Omental fat pad (tissue), 3 donors: ENCODE measurements at regions not wholly inside any gene's neighbourhood (a gene's known extent, or its start where the extent isn't known, plus 50 kb on each side); places are given as distances from the start of the nearest gene placed in this dataset.

Source experiments
- ATAC-seq: fragments of 150-250 bp; one replicate; pipeline ENCODE4 v1.9.1; 2016; ENCODE audit warnings: mild to moderate bottlenecking, moderate library complexity; ENCODE audit not compliant: low FRiP score
- DNase-seq: peaks from one replicate; pipeline ENCODE4 v3.0.0-alpha.2; 2019; ENCODE audit warnings: low spot score
- TF ChIP-seq, protein P1 (sequence below), 3 donors: fragments of 450-650 bp; IDR thresholded peaks; one replicate each; pipeline ENCODE4 v1.5.1; 2016 to 2017; ENCODE audit warnings: antibody characterized with exemption in 3 of 3, mild to moderate bottlenecking in 3 of 3, moderate library complexity in 2 of 3

- ATAC-seq (no peak), DNase-seq (no peak)
- TF ChIP-seq, protein P1, sequence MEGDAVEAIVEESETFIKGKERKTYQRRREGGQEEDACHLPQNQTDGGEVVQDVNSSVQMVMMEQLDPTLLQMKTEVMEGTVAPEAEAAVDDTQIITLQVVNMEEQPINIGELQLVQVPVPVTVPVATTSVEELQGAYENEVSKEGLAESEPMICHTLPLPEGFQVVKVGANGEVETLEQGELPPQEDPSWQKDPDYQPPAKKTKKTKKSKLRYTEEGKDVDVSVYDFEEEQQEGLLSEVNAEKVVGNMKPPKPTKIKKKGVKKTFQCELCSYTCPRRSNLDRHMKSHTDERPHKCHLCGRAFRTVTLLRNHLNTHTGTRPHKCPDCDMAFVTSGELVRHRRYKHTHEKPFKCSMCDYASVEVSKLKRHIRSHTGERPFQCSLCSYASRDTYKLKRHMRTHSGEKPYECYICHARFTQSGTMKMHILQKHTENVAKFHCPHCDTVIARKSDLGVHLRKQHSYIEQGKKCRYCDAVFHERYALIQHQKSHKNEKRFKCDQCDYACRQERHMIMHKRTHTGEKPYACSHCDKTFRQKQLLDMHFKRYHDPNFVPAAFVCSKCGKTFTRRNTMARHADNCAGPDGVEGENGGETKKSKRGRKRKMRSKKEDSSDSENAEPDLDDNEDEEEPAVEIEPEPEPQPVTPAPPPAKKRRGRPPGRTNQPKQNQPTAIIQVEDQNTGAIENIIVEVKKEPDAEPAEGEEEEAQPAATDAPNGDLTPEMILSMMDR (IDR thresholded peaks at IDR 0.05): no peak
Observed at GRCh38 chr1:228824366-228824765, 89.1 kb downstream of the RHOU start.

GRCh38 chr1:228825041-228825440 lies 89.8 kb downstream of the RHOU start:
- ATAC-seq (no peak), DNase-seq (no peak)
- TF ChIP-seq, protein P1 (IDR thresholded peaks at IDR 0.05): no peak

DNA sequence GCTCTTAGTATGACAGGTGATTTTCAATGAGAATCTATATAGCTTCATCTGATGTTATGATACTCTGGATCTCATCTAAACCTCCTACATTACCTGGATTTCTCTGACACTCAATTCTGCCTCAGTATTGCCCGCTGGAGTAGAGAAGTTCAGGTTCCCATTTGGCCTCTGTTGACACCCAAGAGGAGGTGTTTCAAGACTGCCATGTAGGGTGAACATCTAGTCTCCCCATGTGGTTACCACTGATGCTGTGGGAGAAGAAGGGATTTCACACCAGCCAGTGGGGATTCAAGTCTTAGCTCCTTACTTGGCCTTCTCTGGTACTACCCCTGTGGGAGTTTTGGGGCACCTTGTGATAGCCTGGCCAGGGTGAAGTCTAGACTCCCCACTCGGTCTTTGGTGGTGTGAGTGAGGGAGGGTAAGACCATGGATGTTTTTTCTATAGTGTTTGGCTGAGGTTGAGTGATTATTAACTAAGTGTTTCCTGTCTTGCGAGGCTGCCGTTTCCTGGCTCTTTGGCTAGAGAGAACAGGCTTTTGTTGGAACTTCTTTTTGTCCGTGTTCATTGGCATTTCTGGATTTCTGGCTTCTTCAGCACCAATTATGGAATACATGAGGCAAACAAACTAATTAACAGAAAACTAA lies 90.7 kb downstream of the RHOU start:
- DNase-seq (no peak), ATAC-seq (no peak)
- TF ChIP-seq, protein P1 (IDR thresholded peaks at IDR 0.05): no peak

- DNase-seq (no peak), ATAC-seq (no peak)
Observed at GRCh38 chr1:228827019-228827418, 91.7 kb downstream of the RHOU start.

GRCh38 chr1:228828151-228828550 lies 92.9 kb downstream of the RHOU start:
- DNase-seq: no peak
- TF ChIP-seq, protein P1 (IDR thresholded peaks at IDR 0.05): no peak
- ATAC-seq: no peak

More at GRCh38 chr1:228827019-228827418, 91.7 kb downstream of the RHOU start:
- TF ChIP-seq, protein P1 (IDR thresholded peaks at IDR 0.05): no peak

GRCh38 chr1:228830185-228830953 lies 95.1 kb downstream of the RHOU start:
- no peak for ATAC-seq

More at GRCh38 chr1:228830185-228830953, 95.1 kb downstream of the RHOU start:
- TF ChIP-seq, protein P1 (IDR thresholded peaks at IDR 0.05): no peak
- DNase-seq: no peak
